ENCODE measurements at regions not wholly inside any gene's neighbourhood (a gene's known extent, or its start where the extent isn't known, plus 50 kb on each side); places are given as distances from the start of the nearest gene placed in this dataset.

- peak; percentile 35 for DNase-seq
Observed at GRCh38 chr1:29639741-29640427, 403.6 kb downstream of the PTPRU start.

GRCh38 chr1:29639156-29639736, 402.9 kb downstream of the PTPRU start:
- DNase-seq = no peak

- DNase-seq = no peak
Observed at GRCh38 chr1:29638281-29638680, 402.0 kb downstream of the PTPRU start.

- no peak for DNase-seq
Observed at GRCh38 chr1:29636936-29637335, 400.6 kb downstream of the PTPRU start.

GRCh38 chr1:29635501-29636263, 399.4 kb downstream of the PTPRU start:
- DNase-seq = no peak

- no peak for DNase-seq
Observed at GRCh38 chr1:29634746-29635335, 398.5 kb downstream of the PTPRU start.

GRCh38 chr1:29634324-29634723, 398.0 kb downstream of the PTPRU start:
- no peak for DNase-seq

- DNase-seq = no peak
Observed at GRCh38 chr1:29633771-29634170, 397.4 kb downstream of the PTPRU start.

GRCh38 chr1:29632806-29633615, 396.7 kb downstream of the PTPRU start:
- DNase-seq = no peak

GRCh38 chr1:29631836-29632805, 395.8 kb downstream of the PTPRU start:
- no peak for DNase-seq

GRCh38 chr1:29631361-29631760, 395.0 kb downstream of the PTPRU start:
- no peak for DNase-seq

- no peak for DNase-seq
Observed at GRCh38 chr1:29630756-29631155, 394.4 kb downstream of the PTPRU start.

GRCh38 chr1:29629814-29630516, 393.6 kb downstream of the PTPRU start:
- no peak for DNase-seq

GRCh38 chr1:29629401-29629800, 393.1 kb downstream of the PTPRU start:
- DNase-seq = no peak

GRCh38 chr1:29628190-29628589, 391.9 kb downstream of the PTPRU start:
- DNase-seq = no peak

GRCh38 chr1:29626726-29627125, 390.4 kb downstream of the PTPRU start:
- DNase-seq = no peak

GRCh38 chr1:29626066-29626465, 389.7 kb downstream of the PTPRU start:
- DNase-seq = no peak

- DNase-seq = no peak
Observed at GRCh38 chr1:29625084-29625420, 388.7 kb downstream of the PTPRU start.

GRCh38 chr1:29624320-29625083, 388.2 kb downstream of the PTPRU start:
- DNase-seq = no peak

- no peak for DNase-seq
Observed at GRCh38 chr1:29623501-29623900, 387.2 kb downstream of the PTPRU start.
